ENCODE measurements at regions not wholly inside any gene's neighbourhood (a gene's known extent, or its start where the extent isn't known, plus 50 kb on each side); places are given as distances from the start of the nearest gene placed in this dataset.

GRCh38 chr5:74122175-74122574 is 496.2 kb downstream of the ARHGEF28 start:
- no peak for DNase-seq (ENCODE audit: low read depth)

GRCh38 chr5:74120585-74120984 is 494.6 kb downstream of the ARHGEF28 start:
- no peak for DNase-seq (ENCODE audit: low read depth)

- no peak for DNase-seq (ENCODE audit: low read depth)
These were observed 492.1 kb downstream of the ARHGEF28 start for GRCh38 chr5:74118071-74118470.

- no peak for DNase-seq (ENCODE audit: low read depth)
These were observed 491.0 kb downstream of the ARHGEF28 start for GRCh38 chr5:74116984-74117383.

- DNase-seq (ENCODE audit: low read depth) = no peak
These were observed 490.3 kb downstream of the ARHGEF28 start for GRCh38 chr5:74116266-74116665.

GRCh38 chr5:74113927-74114326 is 487.9 kb downstream of the ARHGEF28 start:
- DNase-seq (ENCODE audit: low read depth) = no peak

- no peak for DNase-seq (ENCODE audit: low read depth)
These were observed 487.2 kb downstream of the ARHGEF28 start for GRCh38 chr5:74113196-74113540.

- no peak for DNase-seq (ENCODE audit: low read depth)
These were observed 486.6 kb downstream of the ARHGEF28 start for GRCh38 chr5:74112372-74113195.

GRCh38 chr5:74111764-74112163 is 485.8 kb downstream of the ARHGEF28 start:
- DNase-seq (ENCODE audit: low read depth) = no peak

GRCh38 chr5:74109344-74109743 is 483.3 kb downstream of the ARHGEF28 start:
- DNase-seq (ENCODE audit: low read depth) = no peak

- DNase-seq (ENCODE audit: low read depth) = no peak
These were observed 481.9 kb downstream of the ARHGEF28 start for GRCh38 chr5:74107899-74108298.

GRCh38 chr5:74105126-74105780 is 479.3 kb downstream of the ARHGEF28 start:
- no peak for DNase-seq (ENCODE audit: low read depth)

GRCh38 chr5:74103131-74104023 is 477.4 kb downstream of the ARHGEF28 start:
- no peak for DNase-seq (ENCODE audit: low read depth)

GRCh38 chr5:74100268-74100665 is 474.3 kb downstream of the ARHGEF28 start:
- DNase-seq (ENCODE audit: low read depth) = no peak

- no peak for DNase-seq (ENCODE audit: low read depth)
These were observed 473.7 kb downstream of the ARHGEF28 start for GRCh38 chr5:74099538-74100267.

GRCh38 chr5:74098941-74099340 is 472.9 kb downstream of the ARHGEF28 start:
- no peak for DNase-seq (ENCODE audit: low read depth)

- DNase-seq (ENCODE audit: low read depth) = no peak
These were observed 472.5 kb downstream of the ARHGEF28 start for GRCh38 chr5:74098456-74098855.

GRCh38 chr5:74096325-74096724 is 470.3 kb downstream of the ARHGEF28 start:
- no peak for DNase-seq (ENCODE audit: low read depth)

GRCh38 chr5:74095871-74096270 is 469.9 kb downstream of the ARHGEF28 start:
- DNase-seq (ENCODE audit: low read depth) = no peak

- no peak for DNase-seq (ENCODE audit: low read depth)
These were observed 468.7 kb downstream of the ARHGEF28 start for GRCh38 chr5:74094782-74095108.

GRCh38 chr5:74094096-74094781 is 468.2 kb downstream of the ARHGEF28 start:
- DNase-seq (ENCODE audit: low read depth) = no peak

- no peak for DNase-seq (ENCODE audit: low read depth)
These were observed 467.6 kb downstream of the ARHGEF28 start for GRCh38 chr5:74093561-74093960.

All from T-helper 22 cell (primary cell).